ENCODE measurements at regions not wholly inside any gene's neighbourhood (a gene's known extent, or its start where the extent isn't known, plus 50 kb on each side); places are given as distances from the start of the nearest gene placed in this dataset.
A peak's percentile ranks its signal among the peaks of the same experiment; 100 is the strongest.

DNA sequence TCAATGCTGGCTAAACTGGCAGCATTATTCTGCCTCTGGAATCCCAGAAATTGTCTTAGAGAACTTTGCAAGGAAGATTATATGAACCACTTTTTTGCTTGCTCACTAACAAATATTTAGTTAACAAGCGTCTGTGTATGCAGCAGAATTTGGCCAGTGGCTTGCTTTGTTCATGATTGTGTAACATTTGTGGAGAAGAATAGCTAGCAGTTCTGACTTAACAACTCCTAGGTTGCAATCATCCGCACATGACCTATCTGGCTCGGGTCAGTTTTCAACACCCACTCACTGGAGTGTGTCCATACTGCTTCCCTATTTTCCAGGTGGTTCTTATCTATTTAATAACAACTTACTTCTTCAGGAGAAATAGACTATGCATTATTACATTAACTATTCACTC lies 98.5 kb downstream of the SNX18 start:
- no peak overlapping the region for H3K27ac Mint-ChIP-seq
- no peak overlapping the region for H3K4me3 Mint-ChIP-seq (ENCODE audit: low read depth)
- peaks cover 17% of the 10 kb centered on the region for H3K4me1 Mint-ChIP-seq (ENCODE audit: low read depth)
- H3K27me3 Mint-ChIP-seq: no peaks in the 10 kb centered on the region
- no peaks in the 10 kb centered on the region for H3K36me3 Mint-ChIP-seq (ENCODE audit: insufficient read depth)
- no peaks in the 10 kb centered on the region for H3K9me3 Mint-ChIP-seq (ENCODE audit: low read depth)
- no peak for DNase-seq (ENCODE audit: low spot score, unreplicated experiment)
- TF ChIP-seq, protein P1, sequence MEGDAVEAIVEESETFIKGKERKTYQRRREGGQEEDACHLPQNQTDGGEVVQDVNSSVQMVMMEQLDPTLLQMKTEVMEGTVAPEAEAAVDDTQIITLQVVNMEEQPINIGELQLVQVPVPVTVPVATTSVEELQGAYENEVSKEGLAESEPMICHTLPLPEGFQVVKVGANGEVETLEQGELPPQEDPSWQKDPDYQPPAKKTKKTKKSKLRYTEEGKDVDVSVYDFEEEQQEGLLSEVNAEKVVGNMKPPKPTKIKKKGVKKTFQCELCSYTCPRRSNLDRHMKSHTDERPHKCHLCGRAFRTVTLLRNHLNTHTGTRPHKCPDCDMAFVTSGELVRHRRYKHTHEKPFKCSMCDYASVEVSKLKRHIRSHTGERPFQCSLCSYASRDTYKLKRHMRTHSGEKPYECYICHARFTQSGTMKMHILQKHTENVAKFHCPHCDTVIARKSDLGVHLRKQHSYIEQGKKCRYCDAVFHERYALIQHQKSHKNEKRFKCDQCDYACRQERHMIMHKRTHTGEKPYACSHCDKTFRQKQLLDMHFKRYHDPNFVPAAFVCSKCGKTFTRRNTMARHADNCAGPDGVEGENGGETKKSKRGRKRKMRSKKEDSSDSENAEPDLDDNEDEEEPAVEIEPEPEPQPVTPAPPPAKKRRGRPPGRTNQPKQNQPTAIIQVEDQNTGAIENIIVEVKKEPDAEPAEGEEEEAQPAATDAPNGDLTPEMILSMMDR (IDR thresholded peaks at IDR 0.05; ENCODE audit: unreplicated experiment): no peak

DNA sequence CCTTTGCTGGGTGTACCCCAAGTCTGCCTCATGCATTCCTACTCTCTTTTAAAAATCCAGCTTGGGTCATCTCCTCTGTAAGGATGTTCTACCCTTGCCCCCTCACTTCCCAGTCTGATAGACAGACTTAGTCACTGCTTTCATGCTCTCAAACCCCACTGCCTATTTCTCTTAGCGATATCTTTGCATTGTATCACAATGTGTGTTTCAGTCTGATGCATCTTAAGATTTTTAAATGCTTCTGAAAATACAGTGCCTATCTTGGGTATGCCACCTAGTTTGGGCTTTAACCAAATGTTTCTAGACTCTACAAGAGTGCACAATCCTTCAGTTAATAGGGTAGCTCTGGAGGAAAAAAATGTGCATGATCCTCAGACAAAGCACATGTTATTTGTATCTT lies 97.8 kb downstream of the SNX18 start:
- H3K27me3 Mint-ChIP-seq: no peaks in the 10 kb centered on the region
- TF ChIP-seq, protein P1 (IDR thresholded peaks at IDR 0.05; ENCODE audit: unreplicated experiment): no peak
- H3K4me1 Mint-ChIP-seq (ENCODE audit: low read depth): peaks cover 15% of the 10 kb centered on the region
- no peak for DNase-seq (ENCODE audit: low spot score, unreplicated experiment)
- H3K36me3 Mint-ChIP-seq (ENCODE audit: insufficient read depth): no peaks in the 10 kb centered on the region
- no peak overlapping the region for H3K27ac Mint-ChIP-seq
- H3K4me3 Mint-ChIP-seq (ENCODE audit: low read depth): no peak overlapping the region
- H3K9me3 Mint-ChIP-seq (ENCODE audit: low read depth): no peaks in the 10 kb centered on the region

DNA sequence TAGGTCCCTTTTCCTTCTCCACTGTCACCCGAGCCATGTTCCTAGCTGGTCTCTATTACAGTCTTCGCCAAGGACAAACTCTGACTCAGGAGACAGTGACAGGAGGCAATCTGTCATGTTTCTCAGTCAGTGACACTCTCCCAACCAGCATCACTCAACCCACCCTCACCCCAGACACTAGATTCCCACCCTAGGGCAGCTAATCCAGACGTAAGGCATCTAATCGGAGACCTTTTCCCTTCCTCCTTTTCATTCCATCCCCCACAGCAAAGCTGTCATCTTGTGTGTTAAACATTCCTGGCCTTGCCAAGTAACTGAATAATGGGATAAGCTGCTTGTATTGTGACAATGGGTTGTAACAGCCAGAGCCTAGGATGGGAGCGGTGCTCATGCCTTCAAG lies 95.2 kb downstream of the SNX18 start:
- Mint-ChIP-seq H3K9me3 (ENCODE audit: low read depth) (peaks cover 5% of the 10 kb centered on the region), H3K36me3 (ENCODE audit: insufficient read depth) (no peaks in the 10 kb centered on the region), H3K4me3 (ENCODE audit: low read depth) (no peak overlapping the region), H3K27me3 (no peaks in the 10 kb centered on the region), H3K4me1 (ENCODE audit: low read depth) (peaks cover 8% of the 10 kb centered on the region), H3K27ac (no peak overlapping the region)
- no peak for DNase-seq (ENCODE audit: low spot score, unreplicated experiment)
- TF ChIP-seq, protein P1 (IDR thresholded peaks at IDR 0.05; ENCODE audit: unreplicated experiment): no peak

DNA sequence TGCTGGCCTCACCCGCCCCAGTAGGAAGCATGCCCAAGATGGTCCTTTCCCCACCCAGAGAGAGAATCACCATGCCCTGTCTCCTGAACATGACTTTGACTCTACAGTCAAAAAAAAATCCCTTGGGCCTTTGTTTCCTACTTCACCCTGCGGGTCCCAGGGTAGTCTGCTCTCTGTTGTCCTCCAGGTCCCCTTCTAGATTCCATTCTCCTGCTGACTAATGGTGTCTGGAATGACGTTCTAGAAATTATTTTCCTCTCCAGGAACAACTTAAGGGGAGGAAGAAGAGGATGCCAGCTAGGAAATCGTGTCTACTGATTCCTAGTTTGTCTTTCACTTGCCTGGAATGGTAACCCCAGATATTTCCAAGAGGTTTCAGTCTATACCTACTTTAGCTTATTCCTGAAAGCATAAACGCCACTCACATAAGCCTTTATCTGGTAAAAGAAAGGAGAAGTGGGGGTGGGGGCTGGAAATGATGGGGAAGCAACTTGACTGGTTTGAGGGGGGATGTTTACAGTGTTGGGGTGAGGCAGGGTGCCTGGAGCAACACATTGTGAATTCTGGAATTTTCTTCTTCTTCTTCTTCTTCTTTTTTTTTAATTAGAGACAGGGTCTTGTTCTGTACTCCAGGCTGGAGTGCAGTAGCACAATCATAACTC lies 93.9 kb downstream of the SNX18 start:
- no peaks in the 10 kb centered on the region for H3K36me3 Mint-ChIP-seq (ENCODE audit: insufficient read depth)
- no peak for DNase-seq (ENCODE audit: low spot score, unreplicated experiment)
- peaks cover 3% of the 10 kb centered on the region for H3K4me1 Mint-ChIP-seq (ENCODE audit: low read depth)
- TF ChIP-seq, protein P1 (IDR thresholded peaks at IDR 0.05; ENCODE audit: unreplicated experiment): no peak
- peaks cover 5% of the 10 kb centered on the region for H3K9me3 Mint-ChIP-seq (ENCODE audit: low read depth)
- H3K4me3 Mint-ChIP-seq (ENCODE audit: low read depth): no peak overlapping the region
- no peaks in the 10 kb centered on the region for H3K27me3 Mint-ChIP-seq
- peak overlapping the region; percentile 53 for H3K27ac Mint-ChIP-seq

DNA sequence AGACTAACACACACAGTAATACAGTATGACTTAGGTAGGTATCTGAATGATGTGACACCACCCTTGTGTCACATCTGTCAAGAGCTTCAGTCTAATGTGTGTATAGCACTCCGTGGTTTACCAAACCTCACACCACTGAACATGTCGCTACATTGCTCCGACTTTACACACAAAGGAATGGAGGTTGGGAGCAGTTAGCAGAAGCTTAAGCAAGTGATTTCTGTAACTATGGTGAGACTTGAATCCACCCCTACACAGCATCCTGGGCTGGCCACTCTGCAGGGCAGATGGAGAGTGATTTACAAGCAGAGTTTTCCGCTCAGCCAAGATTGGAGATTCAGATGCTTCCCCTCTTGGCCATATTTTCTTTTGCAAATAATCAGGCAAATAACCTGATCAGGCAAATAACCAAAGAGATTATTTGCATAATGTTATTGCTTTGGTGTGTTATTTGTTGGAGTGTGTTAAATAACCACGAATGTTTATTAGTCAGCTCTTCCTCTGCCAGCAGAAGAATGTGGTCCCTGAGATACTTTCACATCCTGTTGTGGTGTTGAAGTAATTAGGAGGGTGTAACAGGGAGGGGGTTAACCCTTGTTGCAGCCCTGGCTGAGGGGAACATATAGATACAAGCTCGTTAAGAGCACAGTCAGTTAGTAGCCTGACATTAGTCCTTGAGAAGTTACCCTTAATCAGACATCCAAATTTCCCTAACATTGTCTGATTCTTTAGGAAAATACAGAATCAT lies 92.8 kb downstream of the SNX18 start:
- Mint-ChIP-seq H3K36me3 (ENCODE audit: insufficient read depth) (no peaks in the 10 kb centered on the region), H3K4me3 (ENCODE audit: low read depth) (no peak overlapping the region), H3K9me3 (ENCODE audit: low read depth) (peaks cover 5% of the 10 kb centered on the region), H3K4me1 (ENCODE audit: low read depth) (peaks cover 1% of the 10 kb centered on the region), H3K27ac (no peak overlapping the region), H3K27me3 (no peaks in the 10 kb centered on the region)
- TF ChIP-seq, protein P1 (IDR thresholded peaks at IDR 0.05; ENCODE audit: unreplicated experiment): no peak
- no peak for DNase-seq (ENCODE audit: low spot score, unreplicated experiment)
